HCT116 (cell line): ENCODE measurements at regions not wholly inside any gene's neighbourhood (a gene's known extent, or its start where the extent isn't known, plus 50 kb on each side); places are given as distances from the start of the nearest gene placed in this dataset.

Source experiments
- CEBPB ChIP-seq: IDR thresholded peaks from 2 replicates; pipeline ENCODE4 v1.6.1; 2012; ENCODE audit warnings: low read depth
- EZH2 ChIP-seq: fragments of 200-600 bp; sonication (generic); IDR thresholded peaks from 2 replicates; pipeline ENCODE4 v1.6.1; 2017; ENCODE audit warnings: antibody characterized with exemption, mixed run types
- EZH2phosphoT487 ChIP-seq: fragments of 200-600 bp; IDR thresholded peaks from 2 replicates; pipeline ENCODE4 v1.6.1; 2018; ENCODE audit warnings: antibody characterized with exemption, borderline replicate concordance
- POLR2A ChIP-seq: IDR thresholded peaks from 2 replicates; pipeline ENCODE4 v1.7.0; 2011; ENCODE audit warnings: borderline replicate concordance; ENCODE audit not compliant: insufficient read depth, insufficient read length; ENCODE audit errors: extremely low read depth
- SIN3A ChIP-seq: IDR thresholded peaks from 2 replicates; pipeline ENCODE4 v1.6.1; 2012; ENCODE audit warnings: low read depth
- SP1 ChIP-seq: IDR thresholded peaks from 2 replicates; pipeline ENCODE4 v1.6.1; 2012; ENCODE audit warnings: low read depth
- SRF ChIP-seq: IDR thresholded peaks from 2 replicates; pipeline ENCODE4 v1.6.1; 2012; ENCODE audit warnings: low read depth
- YY1 ChIP-seq: IDR thresholded peaks from 2 replicates; pipeline ENCODE4 v1.6.1; 2011; ENCODE audit warnings: low read length, low read depth, moderate library complexity, mild to moderate bottlenecking; ENCODE audit not compliant: insufficient replicate concordance; ENCODE audit errors: extremely low read depth
- ZNF274 ChIP-seq: fragments of 200-500 bp; sonication (Bioruptor generic); IDR thresholded peaks from 2 replicates; pipeline ENCODE4 v1.6.1; 2014; ENCODE audit warnings: mild to moderate bottlenecking, low read depth, low read length, inconsistent platforms
- TF ChIP-seq, protein P1 (sequence below), 3 experiments: fragments of 200-600 bp in 1 of 3; sonication (generic) in 1 of 3; IDR thresholded peaks in 2 of 3; conservative IDR thresholded peaks in 1 of 3; 2 replicates each; pipeline ENCODE4 v1.5.1; 2012 to 2017; ENCODE audit warnings: low read depth in 2 of 3, low read length in 2 of 3, antibody characterized with exemption in 1 of 3, borderline replicate concordance in 1 of 3, control low read depth in 1 of 3, mild to moderate bottlenecking in 1 of 3, mixed read lengths in 1 of 3, mixed run types in 1 of 3, moderate library complexity in 1 of 3; ENCODE audit not compliant: insufficient read depth in 1 of 3
- TF ChIP-seq, protein P2 (sequence below): IDR thresholded peaks from 2 replicates; pipeline ENCODE4 v1.6.1; 2012
- TF ChIP-seq, protein P3 (sequence below): IDR thresholded peaks from 2 replicates; pipeline ENCODE4 v1.6.1; 2011; ENCODE audit warnings: mild to moderate bottlenecking, low read length, moderate library complexity; ENCODE audit not compliant: insufficient replicate concordance; ENCODE audit errors: extremely low read depth
- TF ChIP-seq, protein P4 (sequence below): IDR thresholded peaks from 2 replicates; pipeline ENCODE4 v1.6.1; 2012; ENCODE audit warnings: low read depth

DNA sequence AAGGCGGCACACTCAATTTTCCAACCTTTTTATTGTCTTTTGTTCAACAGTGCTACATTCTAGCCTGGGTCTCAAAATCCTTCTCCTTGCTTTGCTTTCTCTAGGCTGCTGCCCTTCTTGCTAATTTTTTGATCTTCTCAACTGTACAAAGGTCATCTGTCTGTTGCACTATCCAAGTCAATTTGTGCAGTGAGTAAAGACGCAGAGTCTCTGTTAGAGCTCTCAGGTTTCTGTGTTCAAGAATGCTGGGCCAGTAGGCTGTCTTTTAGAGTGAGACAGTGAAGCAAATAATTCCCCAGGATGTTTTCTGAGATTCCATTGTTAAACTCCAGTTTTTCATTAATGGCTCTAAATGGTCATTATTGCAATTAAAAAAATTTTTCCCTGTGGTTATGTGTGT lies 255.7 kb upstream of the ACTBL2 start:
- TF ChIP-seq, protein P1, sequence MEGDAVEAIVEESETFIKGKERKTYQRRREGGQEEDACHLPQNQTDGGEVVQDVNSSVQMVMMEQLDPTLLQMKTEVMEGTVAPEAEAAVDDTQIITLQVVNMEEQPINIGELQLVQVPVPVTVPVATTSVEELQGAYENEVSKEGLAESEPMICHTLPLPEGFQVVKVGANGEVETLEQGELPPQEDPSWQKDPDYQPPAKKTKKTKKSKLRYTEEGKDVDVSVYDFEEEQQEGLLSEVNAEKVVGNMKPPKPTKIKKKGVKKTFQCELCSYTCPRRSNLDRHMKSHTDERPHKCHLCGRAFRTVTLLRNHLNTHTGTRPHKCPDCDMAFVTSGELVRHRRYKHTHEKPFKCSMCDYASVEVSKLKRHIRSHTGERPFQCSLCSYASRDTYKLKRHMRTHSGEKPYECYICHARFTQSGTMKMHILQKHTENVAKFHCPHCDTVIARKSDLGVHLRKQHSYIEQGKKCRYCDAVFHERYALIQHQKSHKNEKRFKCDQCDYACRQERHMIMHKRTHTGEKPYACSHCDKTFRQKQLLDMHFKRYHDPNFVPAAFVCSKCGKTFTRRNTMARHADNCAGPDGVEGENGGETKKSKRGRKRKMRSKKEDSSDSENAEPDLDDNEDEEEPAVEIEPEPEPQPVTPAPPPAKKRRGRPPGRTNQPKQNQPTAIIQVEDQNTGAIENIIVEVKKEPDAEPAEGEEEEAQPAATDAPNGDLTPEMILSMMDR (IDR thresholded peaks at IDR 0.05 in 2 of 3, conservative IDR thresholded peaks at IDR 0.05 in 1 of 3; ENCODE audit: borderline replicate concordance in 1 of 3, insufficient read depth in 1 of 3, low read depth in 2 of 3, low read length in 2 of 3) = no peak
- TF ChIP-seq, protein P2, sequence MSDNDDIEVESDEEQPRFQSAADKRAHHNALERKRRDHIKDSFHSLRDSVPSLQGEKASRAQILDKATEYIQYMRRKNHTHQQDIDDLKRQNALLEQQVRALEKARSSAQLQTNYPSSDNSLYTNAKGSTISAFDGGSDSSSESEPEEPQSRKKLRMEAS = no peak
- TF ChIP-seq SRF (no peak), CEBPB (no peak), POLR2A (no peak), EZH2 (no peak), ZNF274 (no peak), SIN3A (no peak), EZH2phosphoT487 (no peak), YY1 (no peak), SP1 (no peak)
- TF ChIP-seq, protein P3, sequence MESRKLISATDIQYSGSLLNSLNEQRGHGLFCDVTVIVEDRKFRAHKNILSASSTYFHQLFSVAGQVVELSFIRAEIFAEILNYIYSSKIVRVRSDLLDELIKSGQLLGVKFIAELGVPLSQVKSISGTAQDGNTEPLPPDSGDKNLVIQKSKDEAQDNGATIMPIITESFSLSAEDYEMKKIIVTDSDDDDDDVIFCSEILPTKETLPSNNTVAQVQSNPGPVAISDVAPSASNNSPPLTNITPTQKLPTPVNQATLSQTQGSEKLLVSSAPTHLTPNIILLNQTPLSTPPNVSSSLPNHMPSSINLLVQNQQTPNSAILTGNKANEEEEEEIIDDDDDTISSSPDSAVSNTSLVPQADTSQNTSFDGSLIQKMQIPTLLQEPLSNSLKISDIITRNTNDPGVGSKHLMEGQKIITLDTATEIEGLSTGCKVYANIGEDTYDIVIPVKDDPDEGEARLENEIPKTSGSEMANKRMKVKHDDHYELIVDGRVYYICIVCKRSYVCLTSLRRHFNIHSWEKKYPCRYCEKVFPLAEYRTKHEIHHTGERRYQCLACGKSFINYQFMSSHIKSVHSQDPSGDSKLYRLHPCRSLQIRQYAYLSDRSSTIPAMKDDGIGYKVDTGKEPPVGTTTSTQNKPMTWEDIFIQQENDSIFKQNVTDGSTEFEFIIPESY = no peak
- TF ChIP-seq, protein P4, sequence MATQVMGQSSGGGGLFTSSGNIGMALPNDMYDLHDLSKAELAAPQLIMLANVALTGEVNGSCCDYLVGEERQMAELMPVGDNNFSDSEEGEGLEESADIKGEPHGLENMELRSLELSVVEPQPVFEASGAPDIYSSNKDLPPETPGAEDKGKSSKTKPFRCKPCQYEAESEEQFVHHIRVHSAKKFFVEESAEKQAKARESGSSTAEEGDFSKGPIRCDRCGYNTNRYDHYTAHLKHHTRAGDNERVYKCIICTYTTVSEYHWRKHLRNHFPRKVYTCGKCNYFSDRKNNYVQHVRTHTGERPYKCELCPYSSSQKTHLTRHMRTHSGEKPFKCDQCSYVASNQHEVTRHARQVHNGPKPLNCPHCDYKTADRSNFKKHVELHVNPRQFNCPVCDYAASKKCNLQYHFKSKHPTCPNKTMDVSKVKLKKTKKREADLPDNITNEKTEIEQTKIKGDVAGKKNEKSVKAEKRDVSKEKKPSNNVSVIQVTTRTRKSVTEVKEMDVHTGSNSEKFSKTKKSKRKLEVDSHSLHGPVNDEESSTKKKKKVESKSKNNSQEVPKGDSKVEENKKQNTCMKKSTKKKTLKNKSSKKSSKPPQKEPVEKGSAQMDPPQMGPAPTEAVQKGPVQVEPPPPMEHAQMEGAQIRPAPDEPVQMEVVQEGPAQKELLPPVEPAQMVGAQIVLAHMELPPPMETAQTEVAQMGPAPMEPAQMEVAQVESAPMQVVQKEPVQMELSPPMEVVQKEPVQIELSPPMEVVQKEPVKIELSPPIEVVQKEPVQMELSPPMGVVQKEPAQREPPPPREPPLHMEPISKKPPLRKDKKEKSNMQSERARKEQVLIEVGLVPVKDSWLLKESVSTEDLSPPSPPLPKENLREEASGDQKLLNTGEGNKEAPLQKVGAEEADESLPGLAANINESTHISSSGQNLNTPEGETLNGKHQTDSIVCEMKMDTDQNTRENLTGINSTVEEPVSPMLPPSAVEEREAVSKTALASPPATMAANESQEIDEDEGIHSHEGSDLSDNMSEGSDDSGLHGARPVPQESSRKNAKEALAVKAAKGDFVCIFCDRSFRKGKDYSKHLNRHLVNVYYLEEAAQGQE = no peak
